ENCODE measurements at regions not wholly inside any gene's neighbourhood (a gene's known extent, or its start where the extent isn't known, plus 50 kb on each side); places are given as distances from the start of the nearest gene placed in this dataset.
"Not testable (repeated sequence)": the region's sequence is repeated elsewhere in the genome, so short reads cannot be mapped to it uniquely, and the experiment has no call there.

DNA sequence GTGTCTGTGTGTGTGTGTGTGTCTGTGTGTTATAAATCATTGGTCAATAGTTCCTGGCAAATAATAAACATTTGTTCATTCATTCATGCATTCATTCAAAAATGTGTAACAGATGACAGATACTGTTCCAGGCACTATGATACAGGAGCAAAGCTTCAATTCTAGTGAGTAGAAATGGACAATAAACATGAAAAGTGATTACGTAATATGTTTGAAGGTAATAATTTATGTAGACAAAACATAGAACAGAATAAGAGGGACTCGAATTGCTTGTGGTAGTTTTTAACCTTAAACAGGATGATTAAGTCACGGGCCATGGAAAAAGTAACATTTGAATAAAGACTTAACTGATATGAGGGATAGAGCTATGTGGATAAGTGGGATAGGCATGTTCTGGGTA lies 90.1 kb upstream of the MAGEC2 start:
- POLR2A ChIA-PET, result no interaction called here
- H3K4me2 ChIP-seq (ENCODE audit: insufficient read depth, low read length), result no peak overlapping the region
- no peaks in the 10 kb centered on the region for H3K79me2 ChIP-seq (ENCODE audit: control insufficient read depth, insufficient read depth, low read length)
- H3K4me1 ChIP-seq (ENCODE audit: control insufficient read depth, extremely low read depth, insufficient read depth, low read length), result no peaks in the 10 kb centered on the region
- BruUV-seq (replicated peaks), result no TSS peak
- no peaks in the 10 kb centered on the region for H4K20me1 ChIP-seq (replicated peaks; ENCODE audit: control insufficient read depth, extremely low read depth, insufficient read depth, low read length)
- intact Hi-C loops (cut with micrococcal nuclease), result no loop called here
- FAIRE-seq, result no peak
- no peaks in the 10 kb centered on the region for H3K9me1 ChIP-seq (replicated peaks; ENCODE audit: control insufficient read depth, extremely low read depth, insufficient read depth, low read length)
- H3K27me3 ChIP-seq (ENCODE audit: control insufficient read depth in 2 of 2, insufficient read depth in 2 of 2, low read length in 2 of 2), result no peaks in the 10 kb centered on the region
- no peak overlapping the region for H3K9ac ChIP-seq (replicated peaks; ENCODE audit: extremely low read depth, insufficient read depth, low read length)
- CTCF ChIA-PET, result no interaction called here
- TF ChIP-seq GATA2 (IDR thresholded peaks at IDR 0.05; ENCODE audit: insufficient read depth, insufficient read length, low read depth, low read length) (no peak), EZH2 (IDR thresholded peaks at IDR 0.05; ENCODE audit: borderline replicate concordance, low read depth, low read length, severe bottlenecking) (no peak), MAX (IDR thresholded peaks at IDR 0.05; ENCODE audit: insufficient read depth, insufficient read length) (no peak), JUN (IDR thresholded peaks at IDR 0.05; ENCODE audit: borderline replicate concordance, insufficient read depth, insufficient read length, low read depth) (no peak)
- H3K36me3 ChIP-seq (ENCODE audit: control insufficient read depth in 2 of 2, extremely low read depth in 1 of 2, insufficient read depth in 2 of 2, low read length in 2 of 2), result no peaks in the 10 kb centered on the region
- no peak overlapping the region for H3K27ac ChIP-seq (ENCODE audit: insufficient read depth, low read depth, low read length)
- H2AFZ ChIP-seq (ENCODE audit: low read depth, low read length), result no peak overlapping the region
- H3K4me3 ChIP-seq (replicated peaks in 1 of 3; ENCODE audit: insufficient read depth in 1 of 3, low read depth in 1 of 3, low read length in 3 of 3), result no peak overlapping the region
- no peak for DNase-seq (ENCODE audit: low read depth, low spot score)
- dilution Hi-C loops (cut with MboI; ENCODE audit: extremely low pct_ligation_motif_present, low sequenced_read_pairs), result no loop called here
- H3K9me3 ChIP-seq (replicated peaks; ENCODE audit: control insufficient read depth, insufficient read depth, low read length), result no peaks in the 10 kb centered on the region

GRCh38 chrX:142270166-142270565 lies 65.1 kb upstream of the MAGEC2 start:
- BruUV-seq (replicated peaks); H3K4me3 ChIP-seq (replicated peaks in 1 of 3; ENCODE audit: insufficient read depth in 1 of 3, low read depth in 1 of 3, low read length in 3 of 3); H2AFZ ChIP-seq (ENCODE audit: low read depth, low read length); intact Hi-C loops (cut with micrococcal nuclease); H3K9ac ChIP-seq (replicated peaks; ENCODE audit: extremely low read depth, insufficient read depth, low read length); H3K4me2 ChIP-seq (ENCODE audit: insufficient read depth, low read length); H4K20me1 ChIP-seq (replicated peaks; ENCODE audit: control insufficient read depth, extremely low read depth, insufficient read depth, low read length); H3K9me3 ChIP-seq (replicated peaks; ENCODE audit: control insufficient read depth, insufficient read depth, low read length); H3K9me1 ChIP-seq (replicated peaks; ENCODE audit: control insufficient read depth, extremely low read depth, insufficient read depth, low read length); H3K36me3 ChIP-seq (ENCODE audit: control insufficient read depth in 2 of 2, extremely low read depth in 1 of 2, insufficient read depth in 2 of 2, low read length in 2 of 2); dilution Hi-C loops (cut with MboI; ENCODE audit: extremely low pct_ligation_motif_present, low sequenced_read_pairs); H3K4me1 ChIP-seq (ENCODE audit: control insufficient read depth, extremely low read depth, insufficient read depth, low read length); POLR2A ChIA-PET; H3K27ac ChIP-seq (ENCODE audit: insufficient read depth, low read depth, low read length); FAIRE-seq; H3K27me3 ChIP-seq (ENCODE audit: control insufficient read depth in 2 of 2, insufficient read depth in 2 of 2, low read length in 2 of 2); CTCF ChIA-PET; DNase-seq (ENCODE audit: low read depth, low spot score); H3K79me2 ChIP-seq (ENCODE audit: control insufficient read depth, insufficient read depth, low read length): not testable (repeated sequence)
